ENCODE measurements at regions not wholly inside any gene's neighbourhood (a gene's known extent, or its start where the extent isn't known, plus 50 kb on each side); places are given as distances from the start of the nearest gene placed in this dataset.

DNA sequence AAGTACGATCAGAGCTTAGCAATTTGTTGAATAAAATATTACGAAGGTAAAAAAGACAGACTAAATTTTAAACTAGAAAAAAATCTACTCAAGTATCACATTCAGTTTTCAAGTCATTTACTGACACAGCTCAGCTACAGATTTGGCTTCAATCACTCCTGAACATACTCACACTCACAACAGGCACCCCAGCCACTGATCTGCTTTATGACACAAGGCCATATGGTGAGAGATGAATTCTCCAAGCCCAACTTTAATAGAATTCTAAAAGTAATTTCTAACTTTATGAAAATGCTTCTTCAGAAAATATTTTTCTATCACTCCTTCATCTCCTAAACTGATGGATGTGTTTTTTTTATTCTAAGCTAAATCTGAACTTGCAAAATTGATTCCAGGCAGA is 337.1 kb downstream of the HHIPL2 start:
- TF ChIP-seq CTCF (IDR thresholded peaks at IDR 0.05; ENCODE audit: low read depth, low read length, poor library complexity, severe bottlenecking) (no peak), EZH2phosphoT487 (IDR thresholded peaks at IDR 0.05; ENCODE audit: borderline replicate concordance, low read length) (no peak)
